ENCODE measurements at regions not wholly inside any gene's neighbourhood (a gene's known extent, or its start where the extent isn't known, plus 50 kb on each side); places are given as distances from the start of the nearest gene placed in this dataset.

GRCh38 chr7:85457911-85458310 is 271.1 kb upstream of the SEMA3D start:
- TF ChIP-seq CTCF (IDR thresholded peaks at IDR 0.05; ENCODE audit: low read length) (no peak), EZH2 (IDR thresholded peaks at IDR 0.05; ENCODE audit: borderline replicate concordance, low read length) (no peak)

Measured in OCI-LY1 (cell line).